ENCODE measurements at regions not wholly inside any gene's neighbourhood (a gene's known extent, or its start where the extent isn't known, plus 50 kb on each side); places are given as distances from the start of the nearest gene placed in this dataset.

GRCh38 chr6:155807243-155807642 is 351.6 kb upstream of the NOX3 start:
- TF ChIP-seq, protein P1, sequence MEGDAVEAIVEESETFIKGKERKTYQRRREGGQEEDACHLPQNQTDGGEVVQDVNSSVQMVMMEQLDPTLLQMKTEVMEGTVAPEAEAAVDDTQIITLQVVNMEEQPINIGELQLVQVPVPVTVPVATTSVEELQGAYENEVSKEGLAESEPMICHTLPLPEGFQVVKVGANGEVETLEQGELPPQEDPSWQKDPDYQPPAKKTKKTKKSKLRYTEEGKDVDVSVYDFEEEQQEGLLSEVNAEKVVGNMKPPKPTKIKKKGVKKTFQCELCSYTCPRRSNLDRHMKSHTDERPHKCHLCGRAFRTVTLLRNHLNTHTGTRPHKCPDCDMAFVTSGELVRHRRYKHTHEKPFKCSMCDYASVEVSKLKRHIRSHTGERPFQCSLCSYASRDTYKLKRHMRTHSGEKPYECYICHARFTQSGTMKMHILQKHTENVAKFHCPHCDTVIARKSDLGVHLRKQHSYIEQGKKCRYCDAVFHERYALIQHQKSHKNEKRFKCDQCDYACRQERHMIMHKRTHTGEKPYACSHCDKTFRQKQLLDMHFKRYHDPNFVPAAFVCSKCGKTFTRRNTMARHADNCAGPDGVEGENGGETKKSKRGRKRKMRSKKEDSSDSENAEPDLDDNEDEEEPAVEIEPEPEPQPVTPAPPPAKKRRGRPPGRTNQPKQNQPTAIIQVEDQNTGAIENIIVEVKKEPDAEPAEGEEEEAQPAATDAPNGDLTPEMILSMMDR (IDR thresholded peaks at IDR 0.05 in 2 of 3, conservative IDR thresholded peaks at IDR 0.05 in 1 of 3; ENCODE audit: borderline replicate concordance in 1 of 3, insufficient read depth in 1 of 3, low read depth in 2 of 3, low read length in 2 of 3) = no peak
- TF ChIP-seq EZH2 (IDR thresholded peaks at IDR 0.05) (no peak), YY1 (IDR thresholded peaks at IDR 0.05; ENCODE audit: extremely low read depth, insufficient replicate concordance, low read depth, low read length) (no peak), POLR2A (IDR thresholded peaks at IDR 0.05; ENCODE audit: borderline replicate concordance, extremely low read depth, insufficient read depth, insufficient read length) (no peak), ZNF274 (IDR thresholded peaks at IDR 0.05; ENCODE audit: low read depth, low read length) (no peak), POLR2AphosphoS5 (IDR thresholded peaks at IDR 0.05; ENCODE audit: low read depth, low read length) (no peak), ELF1 (IDR thresholded peaks at IDR 0.05; ENCODE audit: borderline replicate concordance, low read depth) (no peak), MAX (IDR thresholded peaks at IDR 0.05) (no peak), CEBPB (IDR thresholded peaks at IDR 0.05; ENCODE audit: low read depth) (no peak), ZFX (IDR thresholded peaks at IDR 0.05) (no peak)
- TF ChIP-seq, protein P2, sequence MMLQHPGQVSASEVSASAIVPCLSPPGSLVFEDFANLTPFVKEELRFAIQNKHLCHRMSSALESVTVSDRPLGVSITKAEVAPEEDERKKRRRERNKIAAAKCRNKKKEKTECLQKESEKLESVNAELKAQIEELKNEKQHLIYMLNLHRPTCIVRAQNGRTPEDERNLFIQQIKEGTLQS (IDR thresholded peaks at IDR 0.05) = no peak
